Adipocyte (in vitro differentiated cells): ENCODE measurements at regions not wholly inside any gene's neighbourhood (a gene's known extent, or its start where the extent isn't known, plus 50 kb on each side); places are given as distances from the start of the nearest gene placed in this dataset.
"Not testable (repeated sequence)": the region's sequence is repeated elsewhere in the genome, so short reads cannot be mapped to it uniquely, and the experiment has no call there.

ENCODE experiments used
- DNase-seq: peaks from one replicate; pipeline ENCODE4 v3.0.0-alpha.2; 2015; ENCODE audit warnings: low read depth
- H3K27me3 ChIP-seq: replicated peaks from 2 replicates; pipeline ENCODE4 v1.7.0; 2013; ENCODE audit warnings: mild to moderate bottlenecking, low read length, moderate library complexity; ENCODE audit not compliant: control insufficient read depth, insufficient read depth
- H3K36me3 ChIP-seq: 2 replicates; pipeline ENCODE4 v1.7.0; 2013; ENCODE audit warnings: low read length, mild to moderate bottlenecking, moderate library complexity; ENCODE audit not compliant: control insufficient read depth, insufficient read depth, severe bottlenecking
- H3K4me1 ChIP-seq: 2 replicates; pipeline ENCODE4 v1.7.0; 2013; ENCODE audit warnings: mild to moderate bottlenecking, low read length, moderate library complexity; ENCODE audit not compliant: control insufficient read depth, insufficient read depth
- H3K4me3 ChIP-seq: 2 replicates; pipeline ENCODE4 v1.7.0; 2013; ENCODE audit warnings: mild to moderate bottlenecking, low read length, moderate library complexity
- H3K9ac ChIP-seq: 2 replicates; pipeline ENCODE4 v1.7.0; 2013; ENCODE audit warnings: mild to moderate bottlenecking, low read length, moderate library complexity
- H3K9me3 ChIP-seq: 2 replicates; pipeline ENCODE4 v1.7.0; 2013; ENCODE audit warnings: mild to moderate bottlenecking, low read length, moderate library complexity; ENCODE audit not compliant: control insufficient read depth

GRCh38 chr20:55348223-55348622 lies 657.1 kb downstream of the CBLN4 start:
- peaks cover 5% of the 10 kb centered on the region for H3K4me1 ChIP-seq
- no peak for DNase-seq
- no peaks in the 10 kb centered on the region for H3K9me3 ChIP-seq
- H3K4me3 ChIP-seq: no peak overlapping the region
- H3K27me3 ChIP-seq: no peaks in the 10 kb centered on the region
- no peak overlapping the region for H3K9ac ChIP-seq
- no peaks in the 10 kb centered on the region for H3K36me3 ChIP-seq

GRCh38 chr20:55342822-55343221 lies 662.5 kb downstream of the CBLN4 start:
- Histone ChIP-seq H3K4me3 (no peak overlapping the region), H3K4me1 (no peaks in the 10 kb centered on the region), H3K36me3 (no peaks in the 10 kb centered on the region), H3K27me3 (no peaks in the 10 kb centered on the region), H3K9ac (no peak overlapping the region), H3K9me3 (no peaks in the 10 kb centered on the region)
- DNase-seq: no peak

- Histone ChIP-seq H3K36me3 (no peaks in the 10 kb centered on the region), H3K4me1 (no peaks in the 10 kb centered on the region), H3K27me3 (no peaks in the 10 kb centered on the region), H3K9ac (no peak overlapping the region), H3K4me3 (no peak overlapping the region), H3K9me3 (no peaks in the 10 kb centered on the region)
- no peak for DNase-seq
Observed at GRCh38 chr20:55333798-55334197, 671.5 kb downstream of the CBLN4 start.

GRCh38 chr20:55329108-55329507 lies 676.2 kb downstream of the CBLN4 start:
- H3K9ac ChIP-seq: no peak overlapping the region
- H3K36me3 ChIP-seq: no peaks in the 10 kb centered on the region
- H3K4me1 ChIP-seq: no peaks in the 10 kb centered on the region
- no peaks in the 10 kb centered on the region for H3K9me3 ChIP-seq
- H3K27me3 ChIP-seq: no peaks in the 10 kb centered on the region
- H3K4me3 ChIP-seq: no peak overlapping the region
- no peak for DNase-seq

- H3K9ac ChIP-seq: no peak overlapping the region
Observed at GRCh38 chr20:55322745-55323144, 682.6 kb downstream of the CBLN4 start.

GRCh38 chr20:55316753-55317152 lies 688.6 kb downstream of the CBLN4 start:
- H3K9ac ChIP-seq: no peak overlapping the region
- H3K27me3 ChIP-seq: no peaks in the 10 kb centered on the region
- no peaks in the 10 kb centered on the region for H3K4me1 ChIP-seq
- H3K9me3 ChIP-seq: no peaks in the 10 kb centered on the region
- H3K36me3 ChIP-seq: no peaks in the 10 kb centered on the region
- no peak overlapping the region for H3K4me3 ChIP-seq
- no peak for DNase-seq

More at GRCh38 chr20:55322745-55323144, 682.6 kb downstream of the CBLN4 start:
- DNase-seq: no peak
- Histone ChIP-seq H3K4me1 (no peaks in the 10 kb centered on the region), H3K36me3 (no peaks in the 10 kb centered on the region), H3K4me3 (no peak overlapping the region), H3K9me3 (no peaks in the 10 kb centered on the region), H3K27me3 (no peaks in the 10 kb centered on the region)

- DNase-seq, H3K9ac ChIP-seq, H3K27me3 ChIP-seq, H3K36me3 ChIP-seq, H3K4me1 ChIP-seq, H3K4me3 ChIP-seq: not testable (repeated sequence)
- H3K9me3 ChIP-seq: peaks cover 11% of the 10 kb centered on the region
Observed at GRCh38 chr20:55310844-55311243, 694.5 kb downstream of the CBLN4 start.

GRCh38 chr20:55291261-55291660 lies 714.1 kb downstream of the CBLN4 start:
- Histone ChIP-seq H3K4me1 (peaks cover 4% of the 10 kb centered on the region), H3K9ac (no peak overlapping the region), H3K27me3 (no peaks in the 10 kb centered on the region), H3K9me3 (no peaks in the 10 kb centered on the region), H3K36me3 (no peaks in the 10 kb centered on the region), H3K4me3 (no peak overlapping the region)
- no peak for DNase-seq

- H3K9ac ChIP-seq: no peak overlapping the region
Observed at GRCh38 chr20:55283889-55284288, 721.4 kb downstream of the CBLN4 start.

GRCh38 chr20:55273149-55273548 lies 732.2 kb downstream of the CBLN4 start:
- no peak for DNase-seq
- H3K27me3 ChIP-seq: no peaks in the 10 kb centered on the region
- H3K9me3 ChIP-seq: no peaks in the 10 kb centered on the region
- H3K9ac ChIP-seq: peak overlapping the region; percentile 78
- peak overlapping the region; percentile 44 for H3K4me3 ChIP-seq
- no peaks in the 10 kb centered on the region for H3K36me3 ChIP-seq
- H3K4me1 ChIP-seq: peaks cover 44% of the 10 kb centered on the region

More at GRCh38 chr20:55283889-55284288, 721.4 kb downstream of the CBLN4 start:
- DNase-seq: no peak
- Histone ChIP-seq H3K4me3 (no peak overlapping the region), H3K9me3 (no peaks in the 10 kb centered on the region), H3K36me3 (no peaks in the 10 kb centered on the region), H3K27me3 (no peaks in the 10 kb centered on the region), H3K4me1 (no peaks in the 10 kb centered on the region)

GRCh38 chr20:55271371-55271770 lies 733.9 kb downstream of the CBLN4 start:
- Histone ChIP-seq H3K36me3 (no peaks in the 10 kb centered on the region), H3K9ac (peak overlapping the region; percentile 69), H3K4me3 (peak overlapping the region; percentile 1), H3K9me3 (no peaks in the 10 kb centered on the region), H3K27me3 (no peaks in the 10 kb centered on the region), H3K4me1 (peaks cover 44% of the 10 kb centered on the region)
- no peak for DNase-seq

GRCh38 chr20:55269913-55270312 lies 735.4 kb downstream of the CBLN4 start:
- no peak for DNase-seq
- Histone ChIP-seq H3K9ac (no peak overlapping the region), H3K4me3 (no peak overlapping the region), H3K9me3 (no peaks in the 10 kb centered on the region), H3K36me3 (no peaks in the 10 kb centered on the region), H3K27me3 (no peaks in the 10 kb centered on the region), H3K4me1 (peaks cover 44% of the 10 kb centered on the region)
